K562 (cell line): ENCODE measurements at regions not wholly inside any gene's neighbourhood (a gene's known extent, or its start where the extent isn't known, plus 50 kb on each side); places are given as distances from the start of the nearest gene placed in this dataset.

Experiments
- ATAC-seq: fragments of 200-7000 bp; cut with Tn5 transposase; 3 replicates; pipeline ENCODE4 v1.9.1; 2020; ENCODE audit warnings: moderate library complexity
- BruUV-seq: library from RNA; stranded (reverse); fragments of 400-500 nt; replicated peaks from 2 replicates; lab custom pipeline; 2021; lab: Mats Ljungman, UMichigan
- CTCF ChIA-PET: fragments of 300-600 bp; formaldehyde crosslinking; extraction: SDS; loops from one replicate; lab custom pipeline; 2021; ENCODE audit warnings: low intra/inter-chr PET ratio; lab: Yijun Ruan, JAX
- POLR2A ChIA-PET: fragments of 300-600, 350-650 bp; sonication (Branson Sonifier 250); formaldehyde crosslinking; extraction: SDS; loops from one replicate; lab custom pipeline; 2021; ENCODE audit warnings: antibody characterized with exemption, inconsistent platforms; lab: Yijun Ruan, JAX
- DNase-seq, 4 experiments: peaks; one replicate each; pipeline versions ENCODE4 v3.0.0 to v3.0.0-alpha.2; 2011 to 2018; ENCODE audit warnings: low spot score in 3 of 4, mixed read lengths in 3 of 4; ENCODE audit errors: extremely low read depth in 1 of 4
- FAIRE-seq: peaks from 2 replicates; lab custom pipeline; 2011; peaks lifted over from hg19 to GRCh38; lab: Jason Lieb, UNC
- H2AFZ ChIP-seq: 2 replicates; pipeline ENCODE4 v1.6.0; 2011; ENCODE audit warnings: low read depth, low read length, control low read depth, inconsistent platforms
- H3K27ac ChIP-seq: fragments of 200-600 bp; 3 replicates; pipeline ENCODE4 v1.8.0; 2011; ENCODE audit warnings: low read depth, mild to moderate bottlenecking, control low read depth, inconsistent platforms, low read length, moderate library complexity, mixed read lengths; ENCODE audit errors: extremely low read depth
- H3K27me3 ChIP-seq, 2 experiments: fragments of 300-600 bp in 1 of 2; 2 replicates in 1 of 2; 3 replicates in 1 of 2; pipeline versions ENCODE4 v1.6.0 to v1.8.0; 2011; ENCODE audit warnings: inconsistent platforms in 2 of 2, low read length in 2 of 2, mild to moderate bottlenecking in 1 of 2, mixed read lengths in 1 of 2, moderate library complexity in 1 of 2; ENCODE audit not compliant: control insufficient read depth in 2 of 2, insufficient read depth in 2 of 2
- H3K36me3 ChIP-seq: fragments of 300-600 bp; 3 replicates; pipeline ENCODE4 v1.8.0; 2011; ENCODE audit warnings: mild to moderate bottlenecking, low read length, inconsistent platforms; ENCODE audit not compliant: control insufficient read depth, insufficient read depth
- H3K4me1 ChIP-seq, 2 experiments: fragments of 200-600 bp in 1 of 2; replicated peaks in 1 of 2; 2 replicates in 1 of 2; 3 replicates in 1 of 2; pipeline versions ENCODE4 v1.5.1 to v1.8.0; 2011; ENCODE audit warnings: inconsistent platforms in 2 of 2, low read length in 2 of 2, mild to moderate bottlenecking in 1 of 2, mixed read lengths in 1 of 2, moderate library complexity in 1 of 2; ENCODE audit not compliant: control insufficient read depth in 2 of 2, insufficient read depth in 2 of 2
- H3K4me2 ChIP-seq: 2 replicates; pipeline ENCODE4 v1.6.1; 2011; ENCODE audit warnings: low read length, control low read depth, inconsistent platforms, mixed read lengths; ENCODE audit not compliant: insufficient read depth
- H3K4me3 ChIP-seq: fragments of 200-600 bp; sonication (generic), shearing (Covaris generic); 2 replicates; pipeline ENCODE4 v1.5.1; 2016; ENCODE audit warnings: control low read depth, inconsistent platforms
- H3K79me2 ChIP-seq: fragments of 200-600 bp; 3 replicates; pipeline ENCODE4 v1.8.0; 2011; ENCODE audit warnings: low read length, inconsistent platforms; ENCODE audit not compliant: control insufficient read depth, insufficient read depth
- H3K9ac ChIP-seq, 2 experiments: 2 replicates each; pipeline versions ENCODE4 v1.6.0 to v1.6.1; 2011; ENCODE audit warnings: low read depth in 2 of 2, low read length in 2 of 2, control low read depth in 1 of 2, inconsistent platforms in 1 of 2, mild to moderate bottlenecking in 1 of 2, mixed read lengths in 1 of 2; ENCODE audit not compliant: insufficient read depth in 1 of 2
- H3K9me1 ChIP-seq: one replicate; pipeline ENCODE4 v1.6.0; 2011; ENCODE audit warnings: inconsistent platforms, mild to moderate bottlenecking, low read length, moderate library complexity; ENCODE audit not compliant: control insufficient read depth, insufficient read depth
- H3K9me3 ChIP-seq: replicated peaks from 2 replicates; pipeline ENCODE4 v1.5.1; 2011; ENCODE audit warnings: low read depth, low read length, inconsistent platforms; ENCODE audit not compliant: control insufficient read depth, insufficient read depth
- H4K20me1 ChIP-seq: replicated peaks from 2 replicates; pipeline ENCODE4 v1.6.1; 2011; ENCODE audit warnings: low read length, inconsistent platforms, mixed read lengths; ENCODE audit not compliant: control insufficient read depth, insufficient read depth
- ADNP ChIP-seq: fragments of 200-800 bp; sonication (Bioruptor generic); IDR thresholded peaks from 2 replicates; pipeline ENCODE4 v1.6.1; 2016; ENCODE audit warnings: missing genetic modification characterization, missing compliant biosample characterization
- ARID1B ChIP-seq: fragments of 450-650 bp; IDR thresholded peaks from 2 replicates; pipeline ENCODE4 v1.6.1; 2016; ENCODE audit warnings: antibody characterized with exemption, mild to moderate bottlenecking, inconsistent platforms
- CEBPG ChIP-seq, 3 experiments: fragments of 200-800 bp in 1 of 3; sonication (Bioruptor generic) in 1 of 3; sonication (generic) in 1 of 3; formaldehyde crosslinking in 1 of 3; IDR thresholded peaks in 2 of 3; conservative IDR thresholded peaks in 1 of 3; 2 replicates each; pipeline versions ENCODE4 v1.6.1 to v1.8.0; 2016 to 2022; ENCODE audit warnings: missing compliant biosample characterization in 2 of 3, missing genetic modification characterization in 2 of 3, mild to moderate bottlenecking in 1 of 3, missing genetic modification reagents in 1 of 3
- FOXA1 ChIP-seq: fragments of 450-650 bp; IDR thresholded peaks from 2 replicates; pipeline ENCODE4 v1.6.1; 2016; ENCODE audit warnings: mild to moderate bottlenecking, borderline replicate concordance
- GATA2 ChIP-seq: sonication (generic); formaldehyde crosslinking; IDR thresholded peaks from 2 replicates; pipeline ENCODE4 v1.4.0; 2020; ENCODE audit warnings: mild to moderate bottlenecking, missing genetic modification reagents
- MTA1 ChIP-seq: fragments of 450-650 bp; IDR thresholded peaks from 2 replicates; pipeline ENCODE4 v1.6.1; 2017; ENCODE audit warnings: borderline replicate concordance
- MTF1 ChIP-seq: fragments of 250-450 bp; sonication (Bioruptor Pico); IDR thresholded peaks from 2 replicates; pipeline ENCODE4 v1.9.0; 2021; ENCODE audit warnings: moderate library complexity, mild to moderate bottlenecking, inconsistent platforms, borderline replicate concordance
- SMC3 ChIP-seq: conservative IDR thresholded peaks from 2 replicates; pipeline ENCODE4 v1.6.1; 2011; ENCODE audit warnings: low read depth, low read length, improper control_type of control experiment; ENCODE audit not compliant: insufficient read depth
- VEZF1 ChIP-seq: fragments of 200-800 bp; sonication (Bioruptor generic); IDR thresholded peaks from 2 replicates; pipeline ENCODE4 v1.6.1; 2017; ENCODE audit warnings: missing genetic modification characterization, missing compliant biosample characterization
- ZNF347 ChIP-seq: fragments of 450-650 bp; formaldehyde crosslinking; IDR thresholded peaks from 2 replicates; pipeline ENCODE4 v1.4.0; 2020; ENCODE audit warnings: low read depth, mild to moderate bottlenecking, moderate library complexity
- ZNF444 ChIP-seq: fragments of 250-450 bp; sonication (Bioruptor Pico); IDR thresholded peaks from 2 replicates; pipeline ENCODE4 v1.4.0; 2020; ENCODE audit warnings: mild to moderate bottlenecking, moderate library complexity
- WGBS: fragments of 100-300 bp; shearing (Covaris generic); methylation state at CpG from one replicate; pipeline ENCODE4 v1.1.6; 2016; ENCODE audit warnings: low coverage, mixed read lengths; ENCODE audit not compliant: insufficient coverage; ENCODE audit errors: missing lambda C conversion rate; 5-methylcytosine and 5-hydroxymethylcytosine counted together
- in situ Hi-C: fragments of 300-500 bp; cut with MboI; formaldehyde crosslinking; loops from 4 replicates; pipeline ENCODE4 v1.15.0; 2018; ENCODE audit warnings: inconsistent platforms, mixed read lengths
- intact Hi-C: fragments of 100-400 bp; cut with micrococcal nuclease; formaldehyde crosslinking; loops from 2 replicates; pipeline ENCODE4 v1.14.2; 2022
- TF ChIP-seq, protein P1 (sequence below): fragments of 450-650 bp; formaldehyde crosslinking; IDR thresholded peaks from 2 replicates; pipeline ENCODE4 v1.4.0; 2020; ENCODE audit warnings: mild to moderate bottlenecking, moderate library complexity
- TF ChIP-seq, protein P2 (sequence below): fragments of 450-650 bp; formaldehyde crosslinking; IDR thresholded peaks from 2 replicates; pipeline ENCODE4 v1.4.0; 2020; ENCODE audit warnings: mild to moderate bottlenecking, mixed read lengths

- H3K4me2 ChIP-seq: no peak overlapping the region
- no peak overlapping the region for H3K4me3 ChIP-seq
- H3K4me1 ChIP-seq: no peaks in the 10 kb centered on the region
- in situ Hi-C loops: loop anchor here (10.0 kb wide), 1 partner anchor 614 kb away; no protein-coding TSS in a partner anchor
- no peak overlapping the region for H3K27ac ChIP-seq
- H3K9me1 ChIP-seq: no peaks in the 10 kb centered on the region
- POLR2A ChIA-PET: interaction anchor here (0.9 kb wide), 1 partner anchor 14 kb away, joined by 4 read pairs; no protein-coding TSS in a partner anchor
- intact Hi-C loops: loop anchor here (1.0 to 10.0 kb wide), 6 partner anchors 53 to 740 kb away; no protein-coding TSS in a partner anchor
- no peak overlapping the region for H3K9ac ChIP-seq
- FAIRE-seq (peak; percentile 93), ATAC-seq (peak; percentile 99), DNase-seq (peak; percentile 69 to 80 (median 72))
- no peaks in the 10 kb centered on the region for H3K36me3 ChIP-seq
- WGBS: 10% methylated on average over 13 of the region's 18 CpGs
- no TSS peak for BruUV-seq
- H3K79me2 ChIP-seq: no peaks in the 10 kb centered on the region
- 0 out of 2 replicates have a peak overlapping the region, but pooled peaks have one; percentile 14 for H2AFZ ChIP-seq
- no peaks in the 10 kb centered on the region for H3K9me3 ChIP-seq
- CTCF ChIA-PET: interaction anchor here (0.7 to 0.9 kb wide), 2 partner anchors 540 to 619 kb away, joined by 3 read pairs; no protein-coding TSS in a partner anchor
- no peaks in the 10 kb centered on the region for H4K20me1 ChIP-seq
- H3K27me3 ChIP-seq: peaks cover 22 to 35% of the 10 kb centered on the region in 2 experiments
- TF ChIP-seq ZNF444 (CRISPR knock-in tag): no peak
- peak; percentile 83 for TF ChIP-seq SMC3
- no peak for TF ChIP-seq GATA2 (CRISPR knock-in tag)
- TF ChIP-seq CEBPG (CRISPR knock-in tag; IDR thresholded peaks at IDR 0.05): no peak
- TF ChIP-seq CEBPG (tag; conservative IDR thresholded peaks at IDR 0.05 in 1 of 2, IDR thresholded peaks at IDR 0.05 in 1 of 2): no peak
- TF ChIP-seq ARID1B: 0 out of 2 replicates have a peak, but pooled peaks have one; percentile 10
- TF ChIP-seq MTA1: no peak
- TF ChIP-seq FOXA1: no peak
- TF ChIP-seq VEZF1 (CRISPR knock-in tag): peak; percentile 44
- TF ChIP-seq, protein P1, sequence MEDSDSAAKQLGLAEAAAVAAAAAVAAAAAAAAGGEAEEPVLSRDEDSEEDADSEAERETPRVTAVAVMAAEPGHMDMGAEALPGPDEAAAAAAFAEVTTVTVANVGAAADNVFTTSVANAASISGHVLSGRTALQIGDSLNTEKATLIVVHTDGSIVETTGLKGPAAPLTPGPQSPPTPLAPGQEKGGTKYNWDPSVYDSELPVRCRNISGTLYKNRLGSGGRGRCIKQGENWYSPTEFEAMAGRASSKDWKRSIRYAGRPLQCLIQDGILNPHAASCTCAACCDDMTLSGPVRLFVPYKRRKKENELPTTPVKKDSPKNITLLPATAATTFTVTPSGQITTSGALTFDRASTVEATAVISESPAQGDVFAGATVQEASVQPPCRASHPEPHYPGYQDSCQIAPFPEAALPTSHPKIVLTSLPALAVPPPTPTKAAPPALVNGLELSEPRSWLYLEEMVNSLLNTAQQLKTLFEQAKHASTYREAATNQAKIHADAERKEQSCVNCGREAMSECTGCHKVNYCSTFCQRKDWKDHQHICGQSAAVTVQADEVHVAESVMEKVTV (CRISPR knock-in tag): peak; percentile 62
- TF ChIP-seq ZNF347 (CRISPR knock-in tag): no peak
- no peak for TF ChIP-seq MTF1 (CRISPR knock-in tag)
- TF ChIP-seq ADNP (tag): no peak
- TF ChIP-seq, protein P2, sequence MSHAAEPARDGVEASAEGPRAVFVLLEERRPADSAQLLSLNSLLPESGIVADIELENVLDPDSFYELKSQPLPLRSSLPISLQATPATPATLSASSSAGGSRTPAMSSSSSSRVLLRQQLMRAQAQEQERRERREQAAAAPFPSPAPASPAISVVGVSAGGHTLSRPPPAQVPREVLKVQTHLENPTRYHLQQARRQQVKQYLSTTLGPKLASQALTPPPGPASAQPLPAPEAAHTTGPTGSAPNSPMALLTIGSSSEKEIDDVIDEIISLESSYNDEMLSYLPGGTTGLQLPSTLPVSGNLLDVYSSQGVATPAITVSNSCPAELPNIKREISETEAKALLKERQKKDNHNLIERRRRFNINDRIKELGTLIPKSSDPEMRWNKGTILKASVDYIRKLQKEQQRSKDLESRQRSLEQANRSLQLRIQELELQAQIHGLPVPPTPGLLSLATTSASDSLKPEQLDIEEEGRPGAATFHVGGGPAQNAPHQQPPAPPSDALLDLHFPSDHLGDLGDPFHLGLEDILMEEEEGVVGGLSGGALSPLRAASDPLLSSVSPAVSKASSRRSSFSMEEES: no peak
Measured at GRCh38 chr1:61588736-61589672, 135.9 kb downstream of the TM2D1 start.
